ENCODE measurements at regions not wholly inside any gene's neighbourhood (a gene's known extent, or its start where the extent isn't known, plus 50 kb on each side); places are given as distances from the start of the nearest gene placed in this dataset.

DNA sequence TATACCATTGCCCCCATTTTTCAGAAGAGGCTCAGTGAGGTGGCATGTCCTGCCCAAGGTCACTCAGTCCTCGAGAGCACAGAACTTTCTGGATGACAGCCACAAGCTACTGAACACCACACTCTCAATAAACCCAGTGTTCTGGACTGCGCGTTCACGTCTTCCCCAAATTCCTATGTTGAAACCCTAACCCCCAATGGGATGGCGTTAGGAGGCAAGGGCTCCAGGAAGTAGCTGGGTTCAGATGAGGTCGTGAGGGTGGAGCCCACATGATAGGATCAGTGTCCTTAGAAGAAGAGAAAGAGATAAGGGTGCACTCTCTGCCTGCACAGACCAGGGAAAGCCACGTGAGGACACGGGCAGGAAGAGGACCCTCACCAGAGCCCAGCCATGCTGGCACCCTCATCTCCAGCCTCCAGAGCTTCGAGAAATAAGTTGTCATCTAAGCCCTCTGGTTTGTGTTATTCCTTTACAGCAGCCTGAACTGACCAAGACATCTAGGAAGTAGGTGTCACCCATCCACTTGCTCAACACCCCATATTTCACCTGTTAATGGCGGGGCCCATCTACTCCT lies 324.0 kb downstream of the UACA start:
- no peak for DNase-seq

DNA sequence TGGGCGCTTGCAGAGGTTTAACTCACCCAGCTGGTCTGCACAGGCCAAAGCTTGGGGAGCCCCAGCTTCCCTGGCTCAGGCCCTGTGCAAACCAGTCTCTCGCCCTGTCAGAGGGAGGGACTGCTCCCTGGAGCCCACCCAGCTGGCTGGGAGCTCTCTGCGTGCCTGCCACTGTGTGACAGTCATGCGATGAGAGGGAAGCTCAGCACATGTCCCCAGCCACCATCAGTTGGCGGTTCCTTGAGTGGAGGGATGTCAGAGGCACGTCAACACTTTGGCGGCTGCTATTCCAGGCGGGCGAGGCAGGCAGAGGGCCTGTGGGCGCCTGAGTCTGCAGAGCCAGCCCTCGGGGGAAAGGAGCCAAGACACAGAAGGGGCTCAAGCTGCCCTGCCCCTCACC lies 324.6 kb downstream of the UACA start:
- DNase-seq: no peak

GRCh38 chr15:70437882-70438451 lies 325.4 kb downstream of the UACA start:
- no peak for DNase-seq

GRCh38 chr15:70437089-70437488 lies 326.3 kb downstream of the UACA start:
- DNase-seq: no peak

DNA sequence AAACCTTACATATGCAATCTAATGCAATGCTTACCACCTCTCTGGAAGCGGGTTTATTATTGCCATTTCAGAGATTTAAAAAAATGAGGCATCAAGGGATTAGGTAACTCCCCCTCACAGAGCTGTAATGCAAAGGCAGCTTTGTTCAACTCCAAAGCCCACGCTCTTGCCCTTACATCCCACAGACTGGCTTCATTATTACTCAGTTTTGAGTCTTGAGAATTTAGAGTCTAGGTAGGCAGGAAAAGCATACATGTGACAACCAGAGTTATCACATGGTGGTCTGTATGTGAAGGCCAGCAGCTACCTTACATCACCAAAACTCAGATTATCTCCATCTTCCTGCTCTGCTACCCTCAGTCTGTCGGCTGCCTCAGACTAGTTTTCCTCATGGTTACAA lies 326.9 kb downstream of the UACA start:
- DNase-seq: no peak

GRCh38 chr15:70435872-70436271 lies 327.5 kb downstream of the UACA start:
- no peak for DNase-seq

- no peak for DNase-seq
Measured at GRCh38 chr15:70435369-70435768, 328.0 kb downstream of the UACA start.

GRCh38 chr15:70433586-70434324 lies 329.6 kb downstream of the UACA start:
- no peak for DNase-seq

GRCh38 chr15:70432924-70433495 lies 330.3 kb downstream of the UACA start:
- DNase-seq: no peak

- no peak for DNase-seq
Measured at GRCh38 chr15:70431854-70432253, 331.5 kb downstream of the UACA start.

GRCh38 chr15:70430069-70430468 lies 332.4 kb upstream of the TLE3 start:
- DNase-seq: no peak

GRCh38 chr15:70429056-70429722 lies 331.5 kb upstream of the TLE3 start:
- DNase-seq: no peak

DNA sequence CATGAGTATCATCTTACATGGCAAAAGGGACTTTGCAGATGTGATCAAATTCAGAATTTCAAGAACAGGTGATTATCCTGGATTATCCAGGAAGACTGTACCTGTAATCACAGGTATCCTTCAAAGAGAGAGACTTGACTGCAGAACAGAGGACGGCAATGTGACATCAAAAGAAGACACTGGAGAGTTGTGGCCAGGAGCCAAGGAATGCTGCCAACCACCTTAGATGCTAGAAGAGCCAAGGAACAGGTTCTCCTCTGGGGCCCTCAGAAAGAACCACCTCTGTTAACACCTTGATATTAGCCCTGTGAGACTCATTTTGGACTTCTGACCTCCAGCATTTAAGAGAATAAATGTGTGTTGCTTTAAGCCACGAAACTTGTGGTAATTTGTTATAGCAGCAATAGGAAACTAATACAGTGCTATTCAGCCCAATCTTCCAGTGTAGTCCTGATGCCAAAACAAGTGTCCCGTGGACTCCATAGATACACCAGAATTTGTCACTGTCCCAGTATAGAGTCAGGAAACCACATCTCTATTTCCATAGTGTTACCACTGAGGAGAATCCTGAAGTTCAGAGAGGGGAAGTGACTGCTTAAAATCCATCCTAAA lies 330.6 kb upstream of the TLE3 start:
- no peak for DNase-seq

DNA sequence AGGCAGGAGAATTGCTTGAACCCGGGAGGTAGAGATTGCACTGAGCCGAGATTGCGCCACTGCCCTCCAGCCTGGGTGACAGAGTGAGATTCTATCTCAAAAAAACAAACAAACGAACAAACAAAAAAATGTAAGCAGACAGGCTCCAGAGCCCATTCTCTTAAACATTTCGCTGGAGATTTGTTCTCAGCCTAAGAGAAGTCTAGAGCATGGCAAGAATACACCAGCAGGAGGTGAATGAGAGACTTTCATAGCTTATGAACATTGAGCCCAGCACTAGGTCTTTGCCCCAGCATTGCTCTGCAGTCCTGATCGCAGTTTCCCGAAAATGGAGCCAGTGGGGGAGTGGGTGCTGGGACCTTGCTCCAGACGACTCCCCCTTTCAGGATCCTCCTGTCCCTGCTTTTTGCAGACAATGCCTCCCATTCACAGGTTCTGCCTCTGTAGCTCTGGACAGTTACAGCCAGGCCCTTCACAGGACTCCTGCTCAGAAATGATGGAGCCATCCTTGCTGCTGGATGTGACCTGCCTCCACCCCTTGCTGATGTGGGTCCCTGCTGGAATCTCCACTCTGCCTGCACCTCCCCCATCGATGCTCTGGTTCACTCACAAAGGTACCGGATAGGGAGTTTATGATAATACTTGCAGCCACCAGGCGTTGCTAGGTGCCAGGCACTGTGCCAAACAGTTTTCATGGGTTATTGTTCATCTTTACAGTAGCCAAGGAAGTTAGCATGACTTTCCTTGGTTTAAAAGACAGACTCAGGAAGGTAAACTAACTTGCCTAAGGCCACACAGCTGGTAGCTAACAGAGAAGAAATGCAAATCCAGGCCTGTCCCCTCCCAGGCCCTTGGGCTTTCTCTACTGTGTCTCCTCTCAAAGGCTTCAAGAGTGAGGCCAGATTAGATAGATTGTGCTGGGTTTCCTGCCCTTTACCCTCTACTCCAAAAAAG lies 329.7 kb upstream of the TLE3 start:
- DNase-seq: no peak

- DNase-seq: no peak
Measured at GRCh38 chr15:70426096-70426821, 328.5 kb upstream of the TLE3 start.

GRCh38 chr15:70424937-70425411 lies 327.3 kb upstream of the TLE3 start:
- DNase-seq: no peak

DNA sequence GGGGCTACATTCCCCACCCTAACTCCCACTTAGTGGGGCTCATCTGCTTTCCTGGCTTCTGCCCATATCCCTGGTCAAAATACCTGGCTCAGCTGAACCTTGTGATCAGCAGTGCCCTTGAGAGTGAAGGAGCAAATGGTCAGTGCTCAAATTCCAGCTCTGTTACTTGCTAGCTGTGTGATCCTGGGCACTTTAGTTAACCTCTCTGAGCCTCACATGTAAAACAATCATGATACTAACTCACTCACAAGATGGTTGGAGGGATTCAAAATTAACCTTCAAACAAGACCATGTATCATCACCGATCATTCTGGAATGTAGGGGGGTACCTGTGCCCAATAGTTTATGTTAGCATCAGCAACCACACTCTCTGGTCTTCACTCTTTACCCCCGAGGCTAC lies 325.6 kb upstream of the TLE3 start:
- no peak for DNase-seq

DNA sequence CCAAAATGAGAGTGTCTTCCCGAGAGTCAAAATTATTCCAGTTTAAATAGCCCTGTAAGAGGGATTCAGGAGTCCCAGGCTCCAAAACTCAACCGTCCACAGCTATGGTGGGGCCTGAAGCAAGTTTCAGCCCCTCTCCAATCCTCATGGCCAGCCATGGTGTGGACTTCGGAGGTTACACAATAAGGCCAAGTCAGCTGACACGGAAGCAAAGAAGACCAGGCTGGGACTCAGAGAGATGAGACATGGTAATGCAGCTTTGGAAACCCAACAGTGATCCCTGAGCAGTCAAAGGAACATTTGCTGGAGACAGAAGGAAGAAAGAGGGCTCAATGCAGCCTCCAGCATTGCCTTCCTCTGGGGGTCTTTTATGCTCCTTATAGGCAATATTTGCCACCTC lies 324.6 kb upstream of the TLE3 start:
- DNase-seq: no peak

- DNase-seq: no peak
Measured at GRCh38 chr15:70420948-70421482, 323.3 kb upstream of the TLE3 start.

- DNase-seq: no peak
Measured at GRCh38 chr15:70420086-70420947, 322.6 kb upstream of the TLE3 start.
